ENCODE measurements at regions not wholly inside any gene's neighbourhood (a gene's known extent, or its start where the extent isn't known, plus 50 kb on each side); places are given as distances from the start of the nearest gene placed in this dataset.

DNA sequence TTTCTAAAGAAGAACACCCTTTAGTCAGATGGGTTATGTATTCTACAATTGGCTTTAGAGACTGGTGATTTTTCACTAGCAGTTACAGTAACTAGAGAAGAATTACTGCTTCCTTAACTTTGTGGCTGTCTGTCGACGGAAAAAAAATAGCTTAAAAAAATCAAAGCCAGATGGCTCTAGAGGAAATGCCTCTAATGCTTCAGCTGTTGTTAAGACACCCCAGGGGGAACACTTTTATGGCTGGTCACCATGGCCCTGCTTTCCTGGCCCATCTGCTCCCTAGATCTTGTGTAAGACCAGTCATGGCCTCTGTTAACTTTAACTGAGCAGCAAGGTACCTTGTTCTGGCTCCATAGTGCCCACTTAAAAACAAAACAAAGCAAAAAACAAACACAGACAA is 198.6 kb upstream of the PLSCR5 start (continued):
- TF ChIP-seq ATF2 (IDR thresholded peaks at IDR 0.05; ENCODE audit: low read length) (no peak), IRF4 (IDR thresholded peaks at IDR 0.05; ENCODE audit: low read depth, low read length) (no peak), E2F8 (IDR thresholded peaks at IDR 0.05; ENCODE audit: low read depth, partially characterized antibody) (no peak)

- DNase-seq (ENCODE audit: low read depth, low spot score): no peak
- no peak for FAIRE-seq
- 4% methylated on average over 2 of the region's 2 CpGs for WGBS (ENCODE audit: insufficient coverage, insufficient replicate concordance, low lambda C conversion rate, missing lambda C conversion rate)
- BruUV-seq (replicated peaks): no TSS peak
- ChIA-PET POLR2A (no interaction called here), CTCF (no interaction called here), SMC1A (ENCODE audit: uncharacterized antibody, unreplicated experiment) (no interaction called here), RAD21 (ENCODE audit: unreplicated experiment) (no interaction called here)
- H3K9me3 ChIP-seq (replicated peaks; ENCODE audit: control insufficient read depth, insufficient read depth, low read length): no peaks in the 10 kb centered on the region
- no peak for TF ChIP-seq EGR1 (IDR thresholded peaks at IDR 0.05; ENCODE audit: borderline replicate concordance in 1 of 2, low read depth in 2 of 2, low read length in 2 of 2)
- TF ChIP-seq, protein P1, sequence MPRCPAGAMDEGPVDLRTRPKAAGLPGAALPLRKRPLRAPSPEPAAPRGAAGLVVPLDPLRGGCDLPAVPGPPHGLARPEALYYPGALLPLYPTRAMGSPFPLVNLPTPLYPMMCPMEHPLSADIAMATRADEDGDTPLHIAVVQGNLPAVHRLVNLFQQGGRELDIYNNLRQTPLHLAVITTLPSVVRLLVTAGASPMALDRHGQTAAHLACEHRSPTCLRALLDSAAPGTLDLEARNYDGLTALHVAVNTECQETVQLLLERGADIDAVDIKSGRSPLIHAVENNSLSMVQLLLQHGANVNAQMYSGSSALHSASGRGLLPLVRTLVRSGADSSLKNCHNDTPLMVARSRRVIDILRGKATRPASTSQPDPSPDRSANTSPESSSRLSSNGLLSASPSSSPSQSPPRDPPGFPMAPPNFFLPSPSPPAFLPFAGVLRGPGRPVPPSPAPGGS (IDR thresholded peaks at IDR 0.05; ENCODE audit: borderline replicate concordance, insufficient read depth, low read depth, low read length, poor library complexity, severe bottlenecking): no peak
- TF ChIP-seq ZNF384 (IDR thresholded peaks at IDR 0.05; ENCODE audit: borderline replicate concordance, low read depth, low read length): no peak
- no peak for TF ChIP-seq WRNIP1 (IDR thresholded peaks at IDR 0.05; ENCODE audit: borderline replicate concordance, low read depth, low read length)
- TF ChIP-seq MXI1 (IDR thresholded peaks at IDR 0.05; ENCODE audit: low read depth, low read length): no peak
- TF ChIP-seq YBX1 (IDR thresholded peaks at IDR 0.05): no peak
- no peak for TF ChIP-seq DPF2 (IDR thresholded peaks at IDR 0.05)
- no peak for TF ChIP-seq SMC3 (IDR thresholded peaks at IDR 0.05; ENCODE audit: borderline replicate concordance, low read length)
- TF ChIP-seq CREB1 (IDR thresholded peaks at IDR 0.05; ENCODE audit: low read depth): no peak
- no peaks in the 10 kb centered on the region for H3K4me1 ChIP-seq (ENCODE audit: control insufficient read depth, insufficient read depth, low read length)
- no peak overlapping the region for H3K4me3 ChIP-seq
- H2AFZ ChIP-seq (ENCODE audit: control insufficient read depth, low read depth, low read length): no peak overlapping the region
- no peak overlapping the region for H3K9ac ChIP-seq (ENCODE audit: control insufficient read depth, insufficient read depth, low read length)
- no peaks in the 10 kb centered on the region for H4K20me1 ChIP-seq (ENCODE audit: control insufficient read depth, insufficient read depth)
- intact Hi-C loops (cut with micrococcal nuclease; ENCODE audit: unreplicated experiment) (no loop called here), in situ Hi-C loops (cut with MboI) (no loop called here)
- no peaks in the 10 kb centered on the region for H3K36me3 ChIP-seq (ENCODE audit: control insufficient read depth in 2 of 2, insufficient read depth in 2 of 2, low read length in 1 of 2)
- ATAC-seq: no peak
- no peaks in the 10 kb centered on the region for H3K79me2 ChIP-seq (ENCODE audit: control insufficient read depth, insufficient read depth, low read length)
- H3K27ac ChIP-seq (ENCODE audit: control insufficient read depth, insufficient read depth): no peak overlapping the region
- H3K4me2 ChIP-seq (ENCODE audit: control insufficient read depth, insufficient read depth): no peak overlapping the region
- H3K27me3 ChIP-seq (replicated peaks in 1 of 2; ENCODE audit: control insufficient read depth in 2 of 2, insufficient read depth in 2 of 2, low read length in 1 of 2): no peaks in the 10 kb centered on the region
These were observed 196.3 kb upstream of the PLSCR5 start for GRCh38 chr3:146801492-146801891.
